Omental fat pad (tissue), 3 donors: ENCODE measurements at regions not wholly inside any gene's neighbourhood (a gene's known extent, or its start where the extent isn't known, plus 50 kb on each side); places are given as distances from the start of the nearest gene placed in this dataset.

ENCODE experiments used
- ATAC-seq: fragments of 150-250 bp; one replicate; pipeline ENCODE4 v1.9.1; 2016; ENCODE audit warnings: mild to moderate bottlenecking, moderate library complexity; ENCODE audit not compliant: low FRiP score
- DNase-seq: peaks from one replicate; pipeline ENCODE4 v3.0.0-alpha.2; 2019; ENCODE audit warnings: low spot score
- CTCF ChIP-seq, 3 donors: fragments of 450-650 bp; IDR thresholded peaks; one replicate each; pipeline ENCODE4 v1.5.1; 2016 to 2017; ENCODE audit warnings: antibody characterized with exemption in 3 of 3, mild to moderate bottlenecking in 3 of 3, moderate library complexity in 2 of 3

GRCh38 chr19:28456252-28456651 lies 756.7 kb downstream of the UQCRFS1 start:
- TF ChIP-seq CTCF (IDR thresholded peaks at IDR 0.05): no peak
- DNase-seq (no peak), ATAC-seq (no peak)

- no peak for ATAC-seq
- no peak for TF ChIP-seq CTCF (IDR thresholded peaks at IDR 0.05)
- DNase-seq: no peak
Measured at GRCh38 chr19:28454083-28454482, 758.9 kb downstream of the UQCRFS1 start.

GRCh38 chr19:28453420-28453819 lies 759.5 kb downstream of the UQCRFS1 start:
- no peak for DNase-seq
- TF ChIP-seq CTCF (IDR thresholded peaks at IDR 0.05): no peak
- no peak for ATAC-seq

GRCh38 chr19:28449803-28450202 lies 763.1 kb downstream of the UQCRFS1 start:
- ATAC-seq (no peak), DNase-seq (no peak)
- TF ChIP-seq CTCF (IDR thresholded peaks at IDR 0.05): no peak

GRCh38 chr19:28446511-28446910 lies 766.4 kb downstream of the UQCRFS1 start:
- no peak for DNase-seq
- TF ChIP-seq CTCF (IDR thresholded peaks at IDR 0.05): no peak
- ATAC-seq: no peak

- TF ChIP-seq CTCF (IDR thresholded peaks at IDR 0.05): no peak
Measured at GRCh38 chr19:28445826-28446225, 767.1 kb downstream of the UQCRFS1 start.

GRCh38 chr19:28444362-28444761 lies 768.6 kb downstream of the UQCRFS1 start:
- DNase-seq: no peak
- ATAC-seq: no peak
- no peak for TF ChIP-seq CTCF (IDR thresholded peaks at IDR 0.05)

More at GRCh38 chr19:28445826-28446225, 767.1 kb downstream of the UQCRFS1 start:
- no peak for DNase-seq
- ATAC-seq: no peak
